ENCODE measurements at regions not wholly inside any gene's neighbourhood (a gene's known extent, or its start where the extent isn't known, plus 50 kb on each side); places are given as distances from the start of the nearest gene placed in this dataset.
A peak's percentile ranks its signal among the peaks of the same experiment; 100 is the strongest.
"Not testable (repeated sequence)": the region's sequence is repeated elsewhere in the genome, so short reads cannot be mapped to it uniquely, and the experiment has no call there.

GRCh38 chr3:195657475-195658372 lies 63.1 kb upstream of the MUC20 start:
- H3K4me1 Mint-ChIP-seq; H3K27ac Mint-ChIP-seq; H3K4me1 ChIP-seq (ENCODE audit: control insufficient read depth, insufficient read depth, low read length); H3K27ac ChIP-seq (ENCODE audit: low read depth, low read length); H3K27me3 ChIP-seq (ENCODE audit: control insufficient read depth, insufficient read depth, low read length, poor library complexity, severe bottlenecking); H3K27me3 Mint-ChIP-seq (ENCODE audit: insufficient read depth); H3K36me3 ChIP-seq (ENCODE audit: control insufficient read depth, insufficient read depth, low read length); H3K9me3 ChIP-seq (ENCODE audit: control insufficient read depth, low read length); H3K9me3 Mint-ChIP-seq; H3K36me3 Mint-ChIP-seq (ENCODE audit: low read depth): not testable (repeated sequence)
- 10 to 57% methylated on average over 6 to 63 of the region's 99 CpGs for WGBS, 2 experiments (ENCODE audit: insufficient coverage in 1 of 2, insufficient read length in 1 of 2)
- peak; percentile 90 for DNase-seq
- peak overlapping the region; percentile 60 for H3K4me3 Mint-ChIP-seq
- Histone ChIP-seq H3K4me3 (ENCODE audit: low read length) (peak overlapping the region; percentile 77), H3K9ac (ENCODE audit: extremely low read depth, low read length, poor library complexity, severe bottlenecking) (peak overlapping the region; percentile 30)

GRCh38 chr3:195656091-195656490 lies 64.7 kb upstream of the MUC20 start:
- not testable (repeated sequence) for H3K4me1 Mint-ChIP-seq; H3K4me3 ChIP-seq (ENCODE audit: low read length); H3K27ac ChIP-seq (ENCODE audit: low read depth, low read length); H3K4me1 ChIP-seq (ENCODE audit: control insufficient read depth, insufficient read depth, low read length); H3K27ac Mint-ChIP-seq; H3K36me3 ChIP-seq (ENCODE audit: control insufficient read depth, insufficient read depth, low read length); H3K9ac ChIP-seq (ENCODE audit: extremely low read depth, low read length, poor library complexity, severe bottlenecking); H3K36me3 Mint-ChIP-seq (ENCODE audit: low read depth); H3K9me3 Mint-ChIP-seq; H3K4me3 Mint-ChIP-seq; H3K27me3 ChIP-seq (ENCODE audit: control insufficient read depth, insufficient read depth, low read length, poor library complexity, severe bottlenecking); H3K27me3 Mint-ChIP-seq (ENCODE audit: insufficient read depth); H3K9me3 ChIP-seq (ENCODE audit: control insufficient read depth, low read length)
- peak; percentile 35 for DNase-seq
- 95 to 100% methylated on average over 2 to 16 of the region's 16 CpGs for WGBS, 2 experiments (ENCODE audit: insufficient coverage in 1 of 2, insufficient read length in 1 of 2)

- 100% methylated on average over 2 of the region's 10 CpGs; no CpG with 5 or more reads in 1 of the 2 experiments for WGBS, 2 experiments (ENCODE audit: insufficient coverage in 1 of 2, insufficient read length in 1 of 2)
- H3K4me3 Mint-ChIP-seq; H3K36me3 Mint-ChIP-seq (ENCODE audit: low read depth); H3K9ac ChIP-seq (ENCODE audit: extremely low read depth, low read length, poor library complexity, severe bottlenecking); H3K4me1 Mint-ChIP-seq; H3K4me3 ChIP-seq (ENCODE audit: low read length); H3K27me3 Mint-ChIP-seq (ENCODE audit: insufficient read depth); H3K27ac ChIP-seq (ENCODE audit: low read depth, low read length); H3K36me3 ChIP-seq (ENCODE audit: control insufficient read depth, insufficient read depth, low read length); H3K9me3 Mint-ChIP-seq; H3K27ac Mint-ChIP-seq; H3K4me1 ChIP-seq (ENCODE audit: control insufficient read depth, insufficient read depth, low read length); H3K9me3 ChIP-seq (ENCODE audit: control insufficient read depth, low read length); H3K27me3 ChIP-seq (ENCODE audit: control insufficient read depth, insufficient read depth, low read length, poor library complexity, severe bottlenecking); DNase-seq: not testable (repeated sequence)
These were observed 66.0 kb upstream of the MUC20 start for GRCh38 chr3:195654746-195655145.

GRCh38 chr3:195654138-195654537 lies 66.6 kb upstream of the MUC20 start:
- 88% methylated on average over 3 of the region's 15 CpGs; no CpG with 5 or more reads in 1 of the 2 experiments for WGBS, 2 experiments (ENCODE audit: insufficient coverage in 1 of 2, insufficient read length in 1 of 2)
- H3K4me1 Mint-ChIP-seq; H3K9me3 Mint-ChIP-seq; H3K27ac Mint-ChIP-seq; H3K4me3 Mint-ChIP-seq; H3K4me3 ChIP-seq (ENCODE audit: low read length); DNase-seq; H3K36me3 Mint-ChIP-seq (ENCODE audit: low read depth); H3K27ac ChIP-seq (ENCODE audit: low read depth, low read length); H3K9ac ChIP-seq (ENCODE audit: extremely low read depth, low read length, poor library complexity, severe bottlenecking); H3K27me3 ChIP-seq (ENCODE audit: control insufficient read depth, insufficient read depth, low read length, poor library complexity, severe bottlenecking); H3K27me3 Mint-ChIP-seq (ENCODE audit: insufficient read depth); H3K9me3 ChIP-seq (ENCODE audit: control insufficient read depth, low read length); H3K4me1 ChIP-seq (ENCODE audit: control insufficient read depth, insufficient read depth, low read length); H3K36me3 ChIP-seq (ENCODE audit: control insufficient read depth, insufficient read depth, low read length): not testable (repeated sequence)

- H3K4me3 Mint-ChIP-seq; H3K4me3 ChIP-seq (ENCODE audit: low read length); H3K9me3 ChIP-seq (ENCODE audit: control insufficient read depth, low read length); H3K27me3 Mint-ChIP-seq (ENCODE audit: insufficient read depth); H3K4me1 Mint-ChIP-seq; H3K9me3 Mint-ChIP-seq; H3K4me1 ChIP-seq (ENCODE audit: control insufficient read depth, insufficient read depth, low read length); H3K27me3 ChIP-seq (ENCODE audit: control insufficient read depth, insufficient read depth, low read length, poor library complexity, severe bottlenecking); H3K9ac ChIP-seq (ENCODE audit: extremely low read depth, low read length, poor library complexity, severe bottlenecking); H3K27ac ChIP-seq (ENCODE audit: low read depth, low read length); H3K36me3 Mint-ChIP-seq (ENCODE audit: low read depth); H3K36me3 ChIP-seq (ENCODE audit: control insufficient read depth, insufficient read depth, low read length); H3K27ac Mint-ChIP-seq: not testable (repeated sequence)
- WGBS, 2 experiments (ENCODE audit: insufficient coverage in 1 of 2, insufficient read length in 1 of 2) = 7% methylated on average over 7 of the region's 14 CpGs; no CpG with 5 or more reads in 1 of the 2 experiments
- DNase-seq = peak; percentile 62
- peak; percentile 33 for TF ChIP-seq CTCF (conservative IDR thresholded peaks at IDR 0.05)
These were observed 67.1 kb upstream of the MUC20 start for GRCh38 chr3:195653641-195654040.

GRCh38 chr3:195647912-195648702 lies 64.4 kb upstream of the APOD start:
- H3K9ac ChIP-seq (ENCODE audit: extremely low read depth, low read length, poor library complexity, severe bottlenecking); H3K27me3 Mint-ChIP-seq (ENCODE audit: insufficient read depth); H3K4me1 Mint-ChIP-seq; H3K9me3 ChIP-seq (ENCODE audit: control insufficient read depth, low read length); H3K36me3 ChIP-seq (ENCODE audit: control insufficient read depth, insufficient read depth, low read length); DNase-seq; H3K4me3 Mint-ChIP-seq; H3K27me3 ChIP-seq (ENCODE audit: control insufficient read depth, insufficient read depth, low read length, poor library complexity, severe bottlenecking); H3K27ac Mint-ChIP-seq; H3K4me1 ChIP-seq (ENCODE audit: control insufficient read depth, insufficient read depth, low read length); H3K27ac ChIP-seq (ENCODE audit: low read depth, low read length); H3K4me3 ChIP-seq (ENCODE audit: low read length): not testable (repeated sequence)
- WGBS, 2 experiments (ENCODE audit: insufficient coverage in 1 of 2, insufficient read length in 1 of 2) = 89 to 91% methylated on average over 9 to 17 of the region's 19 CpGs
- Mint-ChIP-seq H3K36me3 (ENCODE audit: low read depth) (peaks cover 35% of the 10 kb centered on the region), H3K9me3 (peaks cover 23% of the 10 kb centered on the region)
